ENCODE measurements at regions not wholly inside any gene's neighbourhood (a gene's known extent, or its start where the extent isn't known, plus 50 kb on each side); places are given as distances from the start of the nearest gene placed in this dataset.

DNA sequence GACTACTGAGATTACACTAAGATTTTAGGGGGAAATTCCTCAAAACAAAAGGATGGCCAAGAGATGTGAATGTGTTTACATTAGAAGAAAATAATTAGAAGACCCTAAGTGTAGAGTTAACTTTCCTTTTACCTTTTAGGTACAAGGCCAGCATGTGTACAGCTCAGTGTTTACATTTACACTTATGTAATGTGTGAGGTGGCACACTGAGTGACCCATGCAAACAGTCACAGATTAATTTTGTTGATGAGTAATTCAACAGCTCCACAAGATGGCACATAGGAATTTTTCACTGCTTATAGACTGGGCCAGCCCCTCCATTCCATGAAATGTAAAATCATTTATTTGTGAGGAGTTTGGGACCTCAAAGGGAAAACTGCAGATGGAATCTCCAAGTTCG lies 90.1 kb upstream of the SLC12A2 start:
- DNase-seq, result no peak

GRCh38 chr5:127994087-127994660 lies 89.4 kb upstream of the SLC12A2 start:
- no peak for DNase-seq

GRCh38 chr5:127995556-127995955 lies 88.0 kb upstream of the SLC12A2 start:
- DNase-seq, result peak; percentile 71

- no peak for DNase-seq
Observed at GRCh38 chr5:127997201-127997704, 86.3 kb upstream of the SLC12A2 start.

- no peak for DNase-seq
Observed at GRCh38 chr5:127998950-127999615, 84.5 kb upstream of the SLC12A2 start.

- no peak for DNase-seq
Observed at GRCh38 chr5:127999909-128000308, 83.7 kb upstream of the SLC12A2 start.

DNA sequence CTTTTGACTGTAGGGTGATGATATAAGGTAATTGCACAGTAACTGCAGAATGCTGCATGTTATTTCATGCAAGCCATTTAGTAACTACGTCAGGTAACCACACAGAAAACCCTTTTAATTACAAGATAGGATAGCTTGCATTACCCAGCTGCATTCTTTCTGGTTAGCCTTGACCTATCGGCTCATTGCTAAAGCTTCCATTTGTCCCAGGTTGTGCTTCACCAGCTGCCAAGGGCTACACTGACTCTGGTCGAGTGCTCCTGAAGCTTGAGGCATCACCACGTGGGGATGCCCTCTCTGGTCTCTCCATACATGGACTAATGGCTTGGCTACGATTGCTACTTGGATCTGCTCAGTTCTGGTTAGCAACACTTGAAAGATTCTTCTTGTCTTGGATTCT lies 81.1 kb upstream of the SLC12A2 start:
- no peak for DNase-seq

DNA sequence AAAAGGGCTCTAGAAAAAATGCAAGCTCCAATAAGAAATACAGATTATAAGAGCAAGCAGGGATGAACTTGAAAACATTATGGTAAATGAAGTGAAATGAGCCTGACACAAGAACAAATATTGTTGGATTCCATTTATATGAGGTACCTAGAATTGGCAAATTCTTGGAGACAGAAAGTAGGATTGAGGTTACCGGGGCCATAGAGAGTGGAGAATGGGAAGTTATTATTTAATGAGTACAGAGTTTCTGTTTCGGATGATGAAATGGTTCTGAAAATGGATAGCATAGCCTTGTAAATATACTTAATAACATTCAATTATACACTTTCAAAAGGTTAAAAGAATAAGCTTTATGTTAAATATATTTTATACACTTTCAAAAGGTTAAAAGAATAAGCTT lies 75.6 kb upstream of the SLC12A2 start:
- no peak for DNase-seq

- no peak for DNase-seq
Observed at GRCh38 chr5:128009403-128009802, 74.2 kb upstream of the SLC12A2 start.

DNA sequence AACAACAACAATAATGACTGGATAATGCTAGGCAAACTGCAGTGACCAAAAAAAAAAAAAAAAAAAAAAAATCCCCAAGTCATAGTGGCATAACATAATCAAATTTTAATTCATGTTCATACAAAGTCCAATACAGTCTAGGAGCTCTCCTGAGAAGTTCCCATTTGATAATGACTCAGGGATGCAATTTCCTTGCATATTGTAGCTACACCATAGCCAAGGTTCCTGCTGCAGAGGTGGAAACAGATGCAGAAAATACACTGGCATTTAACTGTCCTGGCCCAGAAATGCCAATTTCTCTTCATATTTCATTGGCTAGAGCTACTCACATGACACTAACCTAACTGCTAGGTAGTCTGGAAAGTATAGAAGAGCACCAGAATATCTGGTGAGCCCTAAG lies 72.2 kb upstream of the SLC12A2 start:
- no peak for DNase-seq

DNA sequence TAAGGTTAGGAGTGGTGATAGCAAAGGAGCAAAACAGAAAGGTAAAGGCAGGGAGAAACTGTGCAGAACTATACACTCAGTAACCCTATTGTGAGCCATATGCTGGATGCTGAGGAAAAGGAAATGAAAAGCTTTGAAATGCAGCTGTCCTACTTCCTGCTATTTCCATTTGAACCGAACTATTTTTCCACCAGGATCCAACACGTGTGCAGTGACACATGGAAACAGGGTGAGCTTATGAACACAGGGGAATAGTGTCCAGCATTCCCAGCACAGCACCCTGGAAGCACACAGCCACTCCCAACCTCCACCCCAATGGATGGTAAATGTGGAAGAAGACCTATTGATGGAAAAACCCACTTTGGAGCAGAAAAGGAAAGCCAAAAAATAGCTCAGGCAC lies 69.0 kb upstream of the SLC12A2 start:
- no peak for DNase-seq

- no peak for DNase-seq
Observed at GRCh38 chr5:128015478-128015877, 68.1 kb upstream of the SLC12A2 start.

GRCh38 chr5:128015978-128016377 lies 67.6 kb upstream of the SLC12A2 start:
- peak; percentile 20 for DNase-seq

DNA sequence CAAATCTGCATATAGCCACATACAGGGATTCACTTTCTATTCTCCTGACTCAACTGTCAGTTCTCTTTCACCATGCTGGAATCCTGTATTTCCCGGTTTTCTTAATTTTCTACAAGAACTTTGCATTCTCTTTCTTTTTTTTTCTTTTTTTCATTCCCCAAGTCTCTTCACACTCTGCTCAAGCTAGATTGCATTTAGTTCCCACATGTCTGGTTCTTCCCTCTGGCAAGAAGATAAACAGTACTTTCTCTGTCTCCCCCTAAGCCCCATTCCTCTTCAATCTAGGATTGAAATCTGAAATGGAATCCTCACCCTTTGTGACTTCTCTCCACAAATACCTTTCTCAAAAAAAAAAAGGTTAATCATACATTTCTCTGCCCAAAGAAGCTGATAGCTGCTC lies 64.2 kb upstream of the SLC12A2 start:
- DNase-seq, result no peak

DNA sequence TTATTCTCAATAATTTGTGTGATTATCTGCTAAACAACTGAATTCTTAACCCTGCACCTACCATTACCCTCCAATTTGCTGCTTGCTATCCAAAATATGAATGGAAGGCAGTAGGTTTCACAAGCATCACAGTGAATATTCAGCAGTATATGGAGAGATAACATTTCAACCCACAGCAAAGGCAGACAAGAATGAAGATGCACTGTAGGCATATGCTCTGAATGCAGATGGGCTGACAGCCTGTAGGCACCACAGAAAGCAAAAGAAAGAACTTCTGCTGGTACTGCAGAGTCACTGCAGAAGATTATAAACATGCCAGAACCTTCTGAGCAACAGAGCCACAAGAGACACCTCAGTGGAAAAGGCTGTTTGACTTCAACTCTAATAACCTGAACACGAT lies 63.6 kb upstream of the SLC12A2 start:
- no peak for DNase-seq

GRCh38 chr5:128021411-128021810 lies 62.2 kb upstream of the SLC12A2 start:
- no peak for DNase-seq

All from fibroblast of skin of right biceps (primary cell).